ENCODE measurements at regions not wholly inside any gene's neighbourhood (a gene's known extent, or its start where the extent isn't known, plus 50 kb on each side); places are given as distances from the start of the nearest gene placed in this dataset.
A peak's percentile ranks its signal among the peaks of the same experiment; 100 is the strongest.

DNA sequence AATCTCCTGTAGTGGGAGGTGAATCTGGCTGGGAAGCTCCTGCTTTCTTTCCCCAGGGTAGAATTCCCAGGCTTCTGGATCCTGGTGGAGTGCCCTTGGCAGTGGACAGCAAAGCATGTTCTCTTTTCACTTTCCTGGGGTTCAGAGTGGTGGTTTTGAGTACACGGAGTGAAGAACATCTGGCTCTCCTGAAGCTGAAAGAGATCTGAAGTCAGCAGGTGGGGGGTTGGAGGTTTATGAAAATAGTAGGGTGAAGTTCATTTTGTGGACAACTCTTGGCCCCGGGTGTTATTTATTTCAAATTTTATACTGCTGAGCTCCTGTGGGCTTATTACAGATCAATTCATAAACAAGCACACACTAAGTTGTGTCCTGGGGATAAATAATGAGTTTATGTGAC lies 497.3 kb downstream of the KLF5 start:
- no peaks in the 10 kb centered on the region for H3K27me3 ChIP-seq (ENCODE audit: control insufficient read depth, insufficient read depth, low read length)
- H3K9ac ChIP-seq (ENCODE audit: low read length), result no peak overlapping the region
- no peaks in the 10 kb centered on the region for H3K9me3 ChIP-seq (ENCODE audit: control insufficient read depth, low read length)
- H3K4me1 ChIP-seq (ENCODE audit: control insufficient read depth, insufficient read depth, low read length), result no peaks in the 10 kb centered on the region
- H3K4me3 ChIP-seq (ENCODE audit: low read length), result no peak overlapping the region
- H3K36me3 ChIP-seq (ENCODE audit: control insufficient read depth, insufficient read depth, low read length), result no peaks in the 10 kb centered on the region

DNA sequence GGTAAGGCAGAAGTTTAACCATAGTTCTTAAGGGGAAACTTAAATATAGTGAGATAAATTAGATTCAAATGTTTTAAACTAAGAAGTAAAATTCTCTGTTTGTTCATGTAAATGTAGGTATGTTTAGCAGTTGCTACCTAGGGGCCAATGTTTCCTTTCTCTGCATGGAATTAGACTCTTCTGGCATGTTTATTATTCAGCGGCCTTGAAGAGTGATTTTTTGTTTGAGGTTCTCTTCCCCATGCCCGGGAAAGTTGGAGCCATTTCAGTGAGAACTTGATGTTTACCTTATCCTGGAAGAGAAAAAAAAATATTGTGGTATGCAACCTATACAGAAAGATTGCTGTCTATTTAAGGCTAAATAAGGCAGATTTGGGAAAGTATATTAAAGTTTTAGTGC lies 492.9 kb downstream of the KLF5 start:
- Histone ChIP-seq H3K27me3 (ENCODE audit: control insufficient read depth, insufficient read depth, low read length) (no peaks in the 10 kb centered on the region), H3K9ac (ENCODE audit: low read length) (no peak overlapping the region), H3K4me1 (ENCODE audit: control insufficient read depth, insufficient read depth, low read length) (peaks cover 19% of the 10 kb centered on the region), H3K4me3 (ENCODE audit: low read length) (no peak overlapping the region), H3K9me3 (ENCODE audit: control insufficient read depth, low read length) (no peaks in the 10 kb centered on the region), H3K36me3 (ENCODE audit: control insufficient read depth, insufficient read depth, low read length) (no peaks in the 10 kb centered on the region)

- peaks cover 19% of the 10 kb centered on the region for H3K4me1 ChIP-seq (ENCODE audit: control insufficient read depth, insufficient read depth, low read length)
- no peaks in the 10 kb centered on the region for H3K36me3 ChIP-seq (ENCODE audit: control insufficient read depth, insufficient read depth, low read length)
- no peaks in the 10 kb centered on the region for H3K9me3 ChIP-seq (ENCODE audit: control insufficient read depth, low read length)
- H3K27me3 ChIP-seq (ENCODE audit: control insufficient read depth, insufficient read depth, low read length), result no peaks in the 10 kb centered on the region
- H3K4me3 ChIP-seq (ENCODE audit: low read length), result no peak overlapping the region
- H3K9ac ChIP-seq (ENCODE audit: low read length), result peak overlapping the region; percentile 30
These were observed 490.9 kb downstream of the KLF5 start for GRCh38 chr13:73549717-73550116.

DNA sequence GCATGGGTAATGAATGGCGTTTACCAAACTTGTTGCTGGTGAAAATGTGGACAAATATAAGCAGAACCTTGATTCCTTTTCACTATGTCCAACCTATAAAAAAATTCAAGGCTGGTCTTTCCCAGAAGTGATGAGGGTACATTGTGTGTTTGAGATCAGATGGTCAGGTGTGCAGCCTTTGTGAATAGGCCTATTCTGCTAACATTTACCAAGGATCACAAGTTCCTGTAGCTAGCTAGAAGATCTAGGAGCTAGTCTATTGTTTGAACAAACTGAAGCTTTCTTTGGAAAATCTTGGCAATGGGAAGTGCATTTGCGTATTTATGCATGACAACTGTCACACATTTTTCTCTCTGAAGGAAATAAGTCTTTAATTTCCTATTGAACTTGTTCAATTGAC lies 489.6 kb downstream of the KLF5 start:
- Histone ChIP-seq H3K36me3 (ENCODE audit: control insufficient read depth, insufficient read depth, low read length) (no peaks in the 10 kb centered on the region), H3K9ac (ENCODE audit: low read length) (no peak overlapping the region), H3K27me3 (ENCODE audit: control insufficient read depth, insufficient read depth, low read length) (no peaks in the 10 kb centered on the region), H3K4me3 (ENCODE audit: low read length) (no peak overlapping the region), H3K4me1 (ENCODE audit: control insufficient read depth, insufficient read depth, low read length) (peaks cover 19% of the 10 kb centered on the region), H3K9me3 (ENCODE audit: control insufficient read depth, low read length) (no peaks in the 10 kb centered on the region)

DNA sequence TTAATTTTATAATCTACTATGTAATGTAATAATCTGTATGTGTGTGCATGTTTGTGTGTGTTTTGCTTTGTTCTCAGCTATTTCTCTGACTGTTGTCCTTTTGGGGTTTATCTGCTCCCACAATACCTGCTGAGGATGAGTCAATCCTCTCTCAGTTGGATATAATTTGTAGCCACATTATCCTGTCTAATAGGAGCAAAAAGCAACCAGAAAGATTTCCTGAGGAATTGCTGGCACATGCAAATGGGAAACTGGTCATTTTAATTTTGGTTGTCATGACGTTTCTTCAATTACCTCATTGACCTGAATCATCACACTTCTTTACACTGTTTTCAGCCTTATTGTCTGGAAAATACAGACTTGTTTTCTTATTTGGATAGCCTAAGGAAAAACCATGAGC lies 488.4 kb downstream of the KLF5 start:
- Histone ChIP-seq H3K9me3 (ENCODE audit: control insufficient read depth, low read length) (no peaks in the 10 kb centered on the region), H3K36me3 (ENCODE audit: control insufficient read depth, insufficient read depth, low read length) (no peaks in the 10 kb centered on the region), H3K27me3 (ENCODE audit: control insufficient read depth, insufficient read depth, low read length) (no peaks in the 10 kb centered on the region), H3K4me1 (ENCODE audit: control insufficient read depth, insufficient read depth, low read length) (peaks cover 23% of the 10 kb centered on the region), H3K9ac (ENCODE audit: low read length) (no peak overlapping the region), H3K4me3 (ENCODE audit: low read length) (no peak overlapping the region)

DNA sequence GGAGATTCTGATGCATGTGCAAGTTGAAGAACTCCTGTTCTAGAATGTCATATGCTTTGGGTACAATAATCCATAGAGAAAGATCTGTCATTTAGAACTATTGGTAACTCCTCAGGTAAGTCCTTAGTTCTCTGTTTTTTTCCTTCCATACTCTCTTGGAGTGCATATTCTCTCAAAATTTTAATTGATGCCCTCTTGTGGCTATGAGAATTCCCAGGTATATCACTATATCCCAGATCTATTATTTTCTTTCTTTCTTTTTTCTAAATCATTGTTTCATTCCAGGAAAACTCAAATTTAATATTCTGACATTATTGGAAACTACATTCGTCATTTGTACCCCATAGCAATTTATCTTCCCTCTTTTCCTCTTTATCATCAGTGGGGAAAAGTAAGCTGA lies 485.4 kb downstream of the KLF5 start:
- Histone ChIP-seq H3K4me1 (ENCODE audit: control insufficient read depth, insufficient read depth, low read length) (peaks cover 18% of the 10 kb centered on the region), H3K9ac (ENCODE audit: low read length) (no peak overlapping the region), H3K36me3 (ENCODE audit: control insufficient read depth, insufficient read depth, low read length) (no peaks in the 10 kb centered on the region), H3K9me3 (ENCODE audit: control insufficient read depth, low read length) (no peaks in the 10 kb centered on the region), H3K4me3 (ENCODE audit: low read length) (no peak overlapping the region), H3K27me3 (ENCODE audit: control insufficient read depth, insufficient read depth, low read length) (no peaks in the 10 kb centered on the region)

GRCh38 chr13:73542446-73542845 lies 483.6 kb downstream of the KLF5 start:
- H3K9me3 ChIP-seq (ENCODE audit: control insufficient read depth, low read length), result no peaks in the 10 kb centered on the region
- no peak overlapping the region for H3K9ac ChIP-seq (ENCODE audit: low read length)
- H3K4me1 ChIP-seq (ENCODE audit: control insufficient read depth, insufficient read depth, low read length), result peaks cover 17% of the 10 kb centered on the region
- no peak overlapping the region for H3K4me3 ChIP-seq (ENCODE audit: low read length)
- H3K36me3 ChIP-seq (ENCODE audit: control insufficient read depth, insufficient read depth, low read length), result no peaks in the 10 kb centered on the region
- H3K27me3 ChIP-seq (ENCODE audit: control insufficient read depth, insufficient read depth, low read length), result no peaks in the 10 kb centered on the region

DNA sequence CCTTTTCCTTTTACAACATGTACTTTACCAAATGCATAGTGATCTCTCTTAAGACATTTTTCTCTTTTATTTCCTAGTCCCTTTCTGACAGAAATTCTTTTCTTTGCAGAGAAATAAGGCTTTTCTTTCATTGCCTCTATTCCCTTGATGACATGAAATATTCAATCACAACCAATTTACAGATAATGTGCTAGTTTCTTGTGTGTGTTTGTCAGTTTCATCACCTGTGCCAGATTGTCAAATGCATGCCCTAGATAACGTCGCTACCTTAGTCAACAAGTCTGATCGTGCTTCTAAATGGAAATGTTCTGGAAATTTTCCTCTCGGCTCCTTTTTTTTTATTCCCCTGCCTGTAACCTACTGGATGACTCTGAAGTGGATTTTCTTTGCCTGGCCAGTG lies 478.1 kb downstream of the KLF5 start:
- no peaks in the 10 kb centered on the region for H3K36me3 ChIP-seq (ENCODE audit: control insufficient read depth, insufficient read depth, low read length)
- H3K27me3 ChIP-seq (ENCODE audit: control insufficient read depth, insufficient read depth, low read length), result no peaks in the 10 kb centered on the region
- H3K9me3 ChIP-seq (ENCODE audit: control insufficient read depth, low read length), result no peaks in the 10 kb centered on the region
- no peak overlapping the region for H3K4me3 ChIP-seq (ENCODE audit: low read length)
- H3K4me1 ChIP-seq (ENCODE audit: control insufficient read depth, insufficient read depth, low read length), result peaks cover 15% of the 10 kb centered on the region
- no peak overlapping the region for H3K9ac ChIP-seq (ENCODE audit: low read length)

DNA sequence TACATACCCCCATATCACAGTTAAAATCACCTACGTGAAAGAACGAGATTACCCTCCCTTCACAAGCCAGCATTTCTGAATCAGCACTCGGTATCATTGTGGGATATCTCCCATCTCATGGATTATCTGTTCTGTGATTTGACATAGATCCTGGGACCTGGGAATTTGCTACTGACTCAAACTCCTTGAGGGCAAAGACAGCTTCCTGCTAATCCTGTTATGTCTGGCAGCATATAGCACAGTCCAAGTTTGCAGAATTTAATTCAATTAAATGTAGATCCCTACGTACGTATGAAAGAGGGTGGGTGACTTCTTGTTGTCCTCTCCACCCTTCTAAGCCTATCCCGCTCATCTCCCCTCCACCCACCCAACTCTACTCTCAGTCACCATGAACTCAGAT lies 476.5 kb downstream of the KLF5 start:
- no peaks in the 10 kb centered on the region for H3K27me3 ChIP-seq (ENCODE audit: control insufficient read depth, insufficient read depth, low read length)
- H3K4me3 ChIP-seq (ENCODE audit: low read length), result no peak overlapping the region
- peaks cover 15% of the 10 kb centered on the region for H3K4me1 ChIP-seq (ENCODE audit: control insufficient read depth, insufficient read depth, low read length)
- H3K36me3 ChIP-seq (ENCODE audit: control insufficient read depth, insufficient read depth, low read length), result no peaks in the 10 kb centered on the region
- H3K9ac ChIP-seq (ENCODE audit: low read length), result no peak overlapping the region
- H3K9me3 ChIP-seq (ENCODE audit: control insufficient read depth, low read length), result no peaks in the 10 kb centered on the region

- H3K4me1 ChIP-seq (ENCODE audit: control insufficient read depth, insufficient read depth, low read length), result peaks cover 12% of the 10 kb centered on the region
- no peaks in the 10 kb centered on the region for H3K9me3 ChIP-seq (ENCODE audit: control insufficient read depth, low read length)
- H3K9ac ChIP-seq (ENCODE audit: low read length), result no peak overlapping the region
- H3K27me3 ChIP-seq (ENCODE audit: control insufficient read depth, insufficient read depth, low read length), result no peaks in the 10 kb centered on the region
- H3K4me3 ChIP-seq (ENCODE audit: low read length), result no peak overlapping the region
- H3K36me3 ChIP-seq (ENCODE audit: control insufficient read depth, insufficient read depth, low read length), result no peaks in the 10 kb centered on the region
These were observed 474.2 kb downstream of the KLF5 start for GRCh38 chr13:73532987-73533510.

- Histone ChIP-seq H3K4me3 (ENCODE audit: low read length) (no peak overlapping the region), H3K36me3 (ENCODE audit: control insufficient read depth, insufficient read depth, low read length) (no peaks in the 10 kb centered on the region), H3K27me3 (ENCODE audit: control insufficient read depth, insufficient read depth, low read length) (no peaks in the 10 kb centered on the region), H3K9me3 (ENCODE audit: control insufficient read depth, low read length) (no peaks in the 10 kb centered on the region), H3K9ac (ENCODE audit: low read length) (no peak overlapping the region), H3K4me1 (ENCODE audit: control insufficient read depth, insufficient read depth, low read length) (peaks cover 7% of the 10 kb centered on the region)
These were observed 473.8 kb downstream of the KLF5 start for GRCh38 chr13:73532582-73532981.

- H3K27me3 ChIP-seq (ENCODE audit: control insufficient read depth, insufficient read depth, low read length), result no peaks in the 10 kb centered on the region
- H3K9me3 ChIP-seq (ENCODE audit: control insufficient read depth, low read length), result no peaks in the 10 kb centered on the region
- H3K4me1 ChIP-seq (ENCODE audit: control insufficient read depth, insufficient read depth, low read length), result no peaks in the 10 kb centered on the region
- no peak overlapping the region for H3K9ac ChIP-seq (ENCODE audit: low read length)
- no peak overlapping the region for H3K4me3 ChIP-seq (ENCODE audit: low read length)
- no peaks in the 10 kb centered on the region for H3K36me3 ChIP-seq (ENCODE audit: control insufficient read depth, insufficient read depth, low read length)
These were observed 472.2 kb downstream of the KLF5 start for GRCh38 chr13:73531014-73531413.

DNA sequence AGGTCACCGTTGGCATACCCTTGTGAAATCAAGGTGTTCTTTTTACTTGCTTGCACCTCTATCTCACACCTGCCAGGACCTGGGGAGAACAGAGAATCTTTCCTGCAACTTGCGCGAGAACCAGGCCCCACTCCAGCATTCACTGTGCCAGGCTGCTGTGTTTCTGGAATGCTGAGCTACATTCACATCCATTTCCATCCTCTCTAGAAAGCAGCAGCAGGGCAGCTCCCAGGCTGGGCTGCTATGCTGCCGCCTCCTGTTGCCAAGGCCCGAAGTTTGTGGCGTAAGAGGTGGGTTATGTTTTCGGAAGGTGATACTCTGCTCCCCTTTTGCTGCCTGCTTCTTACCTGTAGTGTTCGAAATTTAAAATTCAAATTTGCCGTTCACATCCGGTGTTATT lies 464.1 kb downstream of the KLF5 start:
- Histone ChIP-seq H3K4me3 (ENCODE audit: low read length) (no peak overlapping the region), H3K27me3 (ENCODE audit: control insufficient read depth, insufficient read depth, low read length) (no peaks in the 10 kb centered on the region), H3K36me3 (ENCODE audit: control insufficient read depth, insufficient read depth, low read length) (no peaks in the 10 kb centered on the region), H3K4me1 (ENCODE audit: control insufficient read depth, insufficient read depth, low read length) (no peaks in the 10 kb centered on the region), H3K9me3 (ENCODE audit: control insufficient read depth, low read length) (no peaks in the 10 kb centered on the region), H3K9ac (ENCODE audit: low read length) (no peak overlapping the region)
